ENCODE measurements at regions not wholly inside any gene's neighbourhood (a gene's known extent, or its start where the extent isn't known, plus 50 kb on each side); places are given as distances from the start of the nearest gene placed in this dataset.

GRCh38 chr3:76576201-76576600 is 463.7 kb upstream of the ROBO2 start:
- H3K79me2 ChIP-seq (ENCODE audit: control insufficient read depth, insufficient read depth, low read length, unreplicated experiment) = no peaks in the 10 kb centered on the region
- H2AFZ ChIP-seq (ENCODE audit: low read length, unreplicated experiment) = no peak overlapping the region
- no peaks in the 10 kb centered on the region for H3K27me3 ChIP-seq (ENCODE audit: insufficient read depth, low read length)
- H3K4me1 ChIP-seq (ENCODE audit: control insufficient read depth, insufficient read depth, low read length, unreplicated experiment) = no peaks in the 10 kb centered on the region
- H3K4me3 ChIP-seq (ENCODE audit: low read depth, low read length) = no peak overlapping the region
- no peak overlapping the region for H3K27ac ChIP-seq (ENCODE audit: low read depth, low read length)
- H3K36me3 ChIP-seq (ENCODE audit: insufficient read depth, low read length) = no peaks in the 10 kb centered on the region

- peaks cover 8% of the 10 kb centered on the region for H3K4me1 ChIP-seq (ENCODE audit: control insufficient read depth, insufficient read depth, low read length, unreplicated experiment)
- no peaks in the 10 kb centered on the region for H3K36me3 ChIP-seq (ENCODE audit: insufficient read depth, low read length)
- H3K27me3 ChIP-seq (ENCODE audit: insufficient read depth, low read length) = no peaks in the 10 kb centered on the region
- no peak overlapping the region for H3K27ac ChIP-seq (ENCODE audit: low read depth, low read length)
- no peaks in the 10 kb centered on the region for H3K79me2 ChIP-seq (ENCODE audit: control insufficient read depth, insufficient read depth, low read length, unreplicated experiment)
- no peak overlapping the region for H3K4me3 ChIP-seq (ENCODE audit: low read depth, low read length)
- no peak overlapping the region for H2AFZ ChIP-seq (ENCODE audit: low read length, unreplicated experiment)
Observed at GRCh38 chr3:76582098-76582497, 457.8 kb upstream of the ROBO2 start.

- Histone ChIP-seq H3K4me1 (ENCODE audit: control insufficient read depth, insufficient read depth, low read length, unreplicated experiment) (peaks cover 8% of the 10 kb centered on the region), H3K79me2 (ENCODE audit: control insufficient read depth, insufficient read depth, low read length, unreplicated experiment) (no peaks in the 10 kb centered on the region), H2AFZ (ENCODE audit: low read length, unreplicated experiment) (no peak overlapping the region), H3K27me3 (ENCODE audit: insufficient read depth, low read length) (no peaks in the 10 kb centered on the region), H3K36me3 (ENCODE audit: insufficient read depth, low read length) (no peaks in the 10 kb centered on the region), H3K4me3 (ENCODE audit: low read depth, low read length) (no peak overlapping the region), H3K27ac (ENCODE audit: low read depth, low read length) (no peak overlapping the region)
Observed at GRCh38 chr3:76582632-76583378, 457.1 kb upstream of the ROBO2 start.

DNA sequence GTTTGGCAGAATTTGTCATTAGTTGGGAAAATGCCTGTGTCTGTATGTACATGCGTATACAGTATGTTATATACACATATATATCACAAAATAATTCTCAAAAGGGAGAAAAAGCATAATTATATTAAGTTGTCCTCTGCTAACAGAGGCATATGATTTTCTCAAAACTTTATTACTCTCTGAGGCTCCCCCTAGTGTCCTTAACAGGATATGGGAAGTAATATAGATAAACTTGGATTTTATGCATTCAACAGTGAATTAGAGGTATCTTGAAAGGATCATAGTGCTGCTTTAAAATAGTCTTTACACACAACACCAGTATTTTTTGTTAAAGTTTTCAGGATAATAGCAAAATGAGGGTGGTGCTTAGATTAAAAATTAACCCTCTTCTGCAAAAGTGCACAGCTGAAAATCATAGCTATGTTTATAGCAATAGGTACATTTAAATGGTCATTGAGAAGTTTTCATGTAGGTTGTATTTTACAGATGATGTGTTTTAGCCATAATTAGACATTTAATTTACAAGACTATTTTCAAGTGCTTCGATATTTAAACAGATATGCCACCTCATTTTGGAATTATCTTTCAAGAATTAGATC is 454.0 kb upstream of the ROBO2 start:
- Histone ChIP-seq H3K4me1 (ENCODE audit: control insufficient read depth, insufficient read depth, low read length, unreplicated experiment) (peaks cover 8% of the 10 kb centered on the region), H3K4me3 (ENCODE audit: low read depth, low read length) (no peak overlapping the region), H2AFZ (ENCODE audit: low read length, unreplicated experiment) (no peak overlapping the region), H3K27ac (ENCODE audit: low read depth, low read length) (no peak overlapping the region), H3K79me2 (ENCODE audit: control insufficient read depth, insufficient read depth, low read length, unreplicated experiment) (no peaks in the 10 kb centered on the region), H3K27me3 (ENCODE audit: insufficient read depth, low read length) (no peaks in the 10 kb centered on the region), H3K36me3 (ENCODE audit: insufficient read depth, low read length) (no peaks in the 10 kb centered on the region)

GRCh38 chr3:76586471-76586870 is 453.4 kb upstream of the ROBO2 start:
- Histone ChIP-seq H2AFZ (ENCODE audit: low read length, unreplicated experiment) (no peak overlapping the region), H3K79me2 (ENCODE audit: control insufficient read depth, insufficient read depth, low read length, unreplicated experiment) (no peaks in the 10 kb centered on the region), H3K27me3 (ENCODE audit: insufficient read depth, low read length) (no peaks in the 10 kb centered on the region), H3K4me1 (ENCODE audit: control insufficient read depth, insufficient read depth, low read length, unreplicated experiment) (peaks cover 8% of the 10 kb centered on the region), H3K36me3 (ENCODE audit: insufficient read depth, low read length) (no peaks in the 10 kb centered on the region), H3K27ac (ENCODE audit: low read depth, low read length) (no peak overlapping the region), H3K4me3 (ENCODE audit: low read depth, low read length) (no peak overlapping the region)

- Histone ChIP-seq H3K36me3 (ENCODE audit: insufficient read depth, low read length) (no peaks in the 10 kb centered on the region), H3K27ac (ENCODE audit: low read depth, low read length) (no peak overlapping the region), H3K27me3 (ENCODE audit: insufficient read depth, low read length) (no peaks in the 10 kb centered on the region), H3K4me1 (ENCODE audit: control insufficient read depth, insufficient read depth, low read length, unreplicated experiment) (no peaks in the 10 kb centered on the region), H3K79me2 (ENCODE audit: control insufficient read depth, insufficient read depth, low read length, unreplicated experiment) (no peaks in the 10 kb centered on the region), H2AFZ (ENCODE audit: low read length, unreplicated experiment) (no peak overlapping the region), H3K4me3 (ENCODE audit: low read depth, low read length) (no peak overlapping the region)
Observed at GRCh38 chr3:76610150-76610549, 429.7 kb upstream of the ROBO2 start.

DNA sequence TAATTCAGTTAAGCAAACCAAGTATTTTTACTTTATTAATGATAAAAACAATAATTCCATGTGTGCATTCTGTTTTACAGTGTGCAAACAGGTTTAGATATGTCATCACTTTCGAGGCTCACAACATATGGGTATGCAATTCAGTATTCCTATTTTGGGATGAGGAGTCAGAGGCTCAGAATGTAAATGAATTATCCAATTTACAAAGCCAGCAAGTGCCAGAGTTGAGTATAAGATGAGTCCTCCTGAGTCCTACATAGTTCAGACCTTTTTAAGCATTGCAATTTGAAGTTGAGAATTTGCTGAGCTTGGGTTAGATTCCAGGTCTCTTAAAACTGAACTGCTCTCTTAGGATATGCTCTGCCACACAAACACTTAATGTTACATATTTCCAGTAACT is 424.2 kb upstream of the ROBO2 start:
- no peaks in the 10 kb centered on the region for H3K79me2 ChIP-seq (ENCODE audit: control insufficient read depth, insufficient read depth, low read length, unreplicated experiment)
- no peaks in the 10 kb centered on the region for H3K4me1 ChIP-seq (ENCODE audit: control insufficient read depth, insufficient read depth, low read length, unreplicated experiment)
- H2AFZ ChIP-seq (ENCODE audit: low read length, unreplicated experiment) = no peak overlapping the region
- no peaks in the 10 kb centered on the region for H3K36me3 ChIP-seq (ENCODE audit: insufficient read depth, low read length)
- H3K4me3 ChIP-seq (ENCODE audit: low read depth, low read length) = no peak overlapping the region
- no peak overlapping the region for H3K27ac ChIP-seq (ENCODE audit: low read depth, low read length)
- no peaks in the 10 kb centered on the region for H3K27me3 ChIP-seq (ENCODE audit: insufficient read depth, low read length)

DNA sequence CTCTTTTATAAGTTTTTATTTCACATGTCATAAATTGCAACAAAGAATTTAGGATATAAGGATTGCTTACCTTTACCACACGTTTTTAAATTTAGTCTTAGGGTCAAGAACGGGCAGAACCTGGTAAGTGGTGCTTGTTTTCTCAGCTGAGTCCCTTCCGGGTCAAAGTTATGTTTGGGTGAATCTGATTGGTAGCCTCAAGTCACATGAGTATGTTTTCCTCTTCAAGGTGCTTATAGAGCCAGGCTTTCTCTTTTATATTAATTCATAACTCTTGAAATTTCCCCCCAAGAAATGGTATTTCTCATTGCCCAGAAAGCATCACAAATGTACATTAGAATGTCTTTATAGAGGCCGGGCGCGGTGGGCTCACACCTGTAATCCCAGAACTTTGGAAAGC is 415.7 kb upstream of the ROBO2 start:
- Histone ChIP-seq H3K27me3 (ENCODE audit: insufficient read depth, low read length) (no peaks in the 10 kb centered on the region), H3K4me1 (ENCODE audit: control insufficient read depth, insufficient read depth, low read length, unreplicated experiment) (no peaks in the 10 kb centered on the region), H3K4me3 (ENCODE audit: low read depth, low read length) (no peak overlapping the region), H3K79me2 (ENCODE audit: control insufficient read depth, insufficient read depth, low read length, unreplicated experiment) (no peaks in the 10 kb centered on the region), H3K27ac (ENCODE audit: low read depth, low read length) (no peak overlapping the region), H3K36me3 (ENCODE audit: insufficient read depth, low read length) (no peaks in the 10 kb centered on the region), H2AFZ (ENCODE audit: low read length, unreplicated experiment) (no peak overlapping the region)

DNA sequence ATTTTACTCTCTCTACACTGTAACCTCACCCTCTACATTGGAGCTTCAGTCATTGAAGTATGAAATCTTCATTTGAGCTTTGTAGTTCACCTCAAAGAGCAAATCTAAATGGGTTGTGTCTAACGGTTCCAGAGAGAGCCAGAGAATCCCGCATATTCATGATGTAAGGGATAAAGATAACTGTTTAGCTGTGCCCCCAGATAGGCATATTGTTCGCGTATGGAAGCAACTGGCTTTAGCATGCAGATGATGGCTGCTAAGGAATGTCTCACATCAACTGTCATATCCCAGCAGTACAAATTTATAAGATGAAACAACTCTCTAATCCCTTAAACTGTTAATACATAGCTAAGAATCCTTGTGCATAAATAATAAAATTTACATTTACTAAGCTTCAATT is 412.7 kb upstream of the ROBO2 start:
- no peak overlapping the region for H2AFZ ChIP-seq (ENCODE audit: low read length, unreplicated experiment)

DNA sequence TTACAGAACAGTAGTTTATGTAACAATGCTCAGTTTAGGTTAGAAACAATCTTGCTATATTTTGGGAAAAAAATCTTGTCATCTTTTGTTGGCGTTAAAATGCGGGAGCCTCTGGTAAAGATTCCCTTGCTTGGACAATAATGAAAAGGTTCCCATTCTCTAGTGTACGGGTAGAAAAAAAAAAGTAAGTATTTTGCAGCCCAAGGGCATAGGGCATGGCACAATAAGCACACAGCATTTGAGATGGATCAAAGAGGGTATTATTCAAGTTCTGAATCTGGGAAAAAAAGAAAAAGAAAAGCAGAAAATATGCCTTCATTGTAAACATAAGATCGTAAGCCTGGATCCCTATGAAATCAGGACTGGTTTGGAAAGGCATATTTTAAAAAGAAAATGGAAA is 408.6 kb upstream of the ROBO2 start:
- Histone ChIP-seq H3K79me2 (ENCODE audit: control insufficient read depth, insufficient read depth, low read length, unreplicated experiment) (no peaks in the 10 kb centered on the region), H3K4me3 (ENCODE audit: low read depth, low read length) (no peak overlapping the region), H3K27ac (ENCODE audit: low read depth, low read length) (no peak overlapping the region), H2AFZ (ENCODE audit: low read length, unreplicated experiment) (no peak overlapping the region), H3K27me3 (ENCODE audit: insufficient read depth, low read length) (no peaks in the 10 kb centered on the region), H3K36me3 (ENCODE audit: insufficient read depth, low read length) (no peaks in the 10 kb centered on the region), H3K4me1 (ENCODE audit: control insufficient read depth, insufficient read depth, low read length, unreplicated experiment) (no peaks in the 10 kb centered on the region)

More for the DNA sequence above, 412.7 kb upstream of the ROBO2 start:
- Histone ChIP-seq H3K27ac (ENCODE audit: low read depth, low read length) (no peak overlapping the region), H3K4me3 (ENCODE audit: low read depth, low read length) (no peak overlapping the region), H3K36me3 (ENCODE audit: insufficient read depth, low read length) (no peaks in the 10 kb centered on the region), H3K27me3 (ENCODE audit: insufficient read depth, low read length) (no peaks in the 10 kb centered on the region), H3K4me1 (ENCODE audit: control insufficient read depth, insufficient read depth, low read length, unreplicated experiment) (no peaks in the 10 kb centered on the region), H3K79me2 (ENCODE audit: control insufficient read depth, insufficient read depth, low read length, unreplicated experiment) (no peaks in the 10 kb centered on the region)

DNA sequence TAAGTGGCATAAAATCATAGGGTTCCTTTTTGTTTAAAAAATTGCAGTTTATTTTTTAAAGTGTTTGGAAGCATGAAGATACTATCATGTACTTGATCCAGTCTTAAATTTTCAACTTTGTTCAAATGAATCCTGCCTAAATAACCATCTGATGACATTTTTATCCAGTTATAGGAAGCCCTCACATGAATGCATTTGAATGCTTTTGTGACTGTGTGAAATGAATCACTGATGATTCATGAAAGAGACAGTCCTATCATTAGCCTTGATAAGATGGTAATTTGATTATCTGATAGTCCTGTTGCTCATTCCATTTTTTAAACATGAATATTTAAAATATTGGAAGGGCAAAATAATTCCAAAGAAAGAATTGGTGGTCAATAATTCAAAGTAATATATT is 401.9 kb upstream of the ROBO2 start:
- Histone ChIP-seq H3K79me2 (ENCODE audit: control insufficient read depth, insufficient read depth, low read length, unreplicated experiment) (no peaks in the 10 kb centered on the region), H3K4me1 (ENCODE audit: control insufficient read depth, insufficient read depth, low read length, unreplicated experiment) (no peaks in the 10 kb centered on the region), H3K36me3 (ENCODE audit: insufficient read depth, low read length) (no peaks in the 10 kb centered on the region), H3K27me3 (ENCODE audit: insufficient read depth, low read length) (no peaks in the 10 kb centered on the region), H2AFZ (ENCODE audit: low read length, unreplicated experiment) (no peak overlapping the region), H3K4me3 (ENCODE audit: low read depth, low read length) (no peak overlapping the region), H3K27ac (ENCODE audit: low read depth, low read length) (no peak overlapping the region)

All from ACC112 (cell line).